NCI-H69 (cell line): ENCODE measurements at regions not wholly inside any gene's neighbourhood (a gene's known extent, or its start where the extent isn't known, plus 50 kb on each side); places are given as distances from the start of the nearest gene placed in this dataset.
"Not testable (repeated sequence)": the region's sequence is repeated elsewhere in the genome, so short reads cannot be mapped to it uniquely, and the experiment has no call there.

Experiments
- DNase-seq: peaks from one replicate; lab custom pipeline; 2025; lab: John Stamatoyannopoulos, UW

DNA sequence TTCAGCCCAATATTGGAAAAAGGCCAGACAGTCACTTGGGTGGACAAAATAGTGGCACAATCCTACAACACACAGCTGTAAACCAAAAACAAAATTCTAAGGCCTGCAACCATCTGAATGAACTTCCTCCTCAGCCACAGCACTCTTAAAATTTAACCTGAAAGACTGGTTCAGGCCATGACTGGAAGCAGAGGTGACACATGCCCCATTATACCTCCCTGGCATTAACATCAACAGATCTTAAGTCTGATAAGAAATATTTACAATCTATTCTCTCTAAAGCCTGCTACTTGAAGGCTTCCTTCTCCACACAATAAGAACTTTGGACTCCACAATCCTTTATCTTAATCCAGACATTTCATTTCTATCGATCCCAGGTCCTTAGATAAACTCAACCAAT lies 192.4 kb upstream of the LRP1B start:
- no peak for DNase-seq

DNA sequence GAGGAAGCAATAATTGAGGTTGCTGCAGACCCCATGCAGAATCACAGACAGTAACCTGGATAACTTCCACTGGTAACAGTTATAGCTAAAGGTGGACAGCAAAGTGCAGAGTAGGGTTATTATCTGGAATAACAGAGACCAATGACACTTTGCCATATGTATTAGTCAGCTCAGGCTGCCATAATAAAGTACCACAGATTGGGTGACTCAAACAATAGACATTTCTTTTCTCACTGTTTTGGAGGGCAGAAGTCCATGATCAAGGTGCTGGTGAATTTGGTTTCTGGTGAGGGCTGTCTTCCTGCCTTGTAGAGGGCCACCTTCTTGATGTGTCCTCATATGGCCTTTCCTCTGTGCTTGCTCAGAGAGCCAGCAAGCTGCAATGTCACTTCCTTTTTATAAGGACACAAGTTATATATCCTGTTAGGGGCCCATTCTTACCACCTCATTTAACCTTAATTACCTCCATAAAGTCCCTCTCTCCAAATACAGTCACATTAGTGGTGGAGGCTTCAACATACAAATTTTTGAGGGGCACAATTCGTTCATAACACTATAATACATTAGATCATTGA lies 191.0 kb upstream of the LRP1B start:
- no peak for DNase-seq

DNA sequence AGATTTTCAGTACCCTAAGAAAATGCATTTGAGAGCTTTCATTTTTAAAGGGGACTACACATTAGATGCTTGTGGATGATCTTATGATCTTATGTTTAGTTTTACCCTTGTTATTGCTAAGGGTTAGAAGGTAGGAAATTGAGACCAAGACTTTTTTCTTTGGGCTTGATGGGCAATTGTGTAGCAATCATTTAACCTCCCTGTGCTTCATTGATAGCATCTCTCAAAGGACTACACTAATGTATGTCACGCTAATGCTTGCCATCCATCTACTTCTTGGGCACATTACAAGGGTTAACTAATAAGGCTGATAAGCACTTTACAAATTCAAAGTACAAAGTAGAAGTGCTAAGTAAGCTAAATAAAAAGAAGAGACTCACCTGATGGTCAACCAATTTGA lies 189.3 kb upstream of the LRP1B start:
- no peak for DNase-seq

DNA sequence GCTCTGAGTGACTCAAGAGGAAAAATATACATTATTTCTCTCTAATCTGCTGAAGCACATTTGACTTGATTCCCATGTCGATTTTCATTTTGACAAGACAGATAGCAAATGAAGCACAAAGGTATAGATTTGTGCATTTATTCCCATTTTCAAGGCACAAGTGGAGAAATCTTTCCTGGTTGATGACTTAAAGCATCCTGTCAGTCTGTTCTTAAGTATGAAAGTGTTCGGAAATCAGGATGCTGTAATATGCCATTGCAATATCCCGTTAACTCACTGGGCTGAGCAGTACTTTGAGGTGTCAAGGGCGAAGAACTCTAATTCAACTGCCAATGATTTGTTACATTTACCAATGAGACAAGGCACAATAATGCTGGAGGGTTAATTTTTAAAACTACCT lies 185.2 kb upstream of the LRP1B start:
- DNase-seq = no peak

DNA sequence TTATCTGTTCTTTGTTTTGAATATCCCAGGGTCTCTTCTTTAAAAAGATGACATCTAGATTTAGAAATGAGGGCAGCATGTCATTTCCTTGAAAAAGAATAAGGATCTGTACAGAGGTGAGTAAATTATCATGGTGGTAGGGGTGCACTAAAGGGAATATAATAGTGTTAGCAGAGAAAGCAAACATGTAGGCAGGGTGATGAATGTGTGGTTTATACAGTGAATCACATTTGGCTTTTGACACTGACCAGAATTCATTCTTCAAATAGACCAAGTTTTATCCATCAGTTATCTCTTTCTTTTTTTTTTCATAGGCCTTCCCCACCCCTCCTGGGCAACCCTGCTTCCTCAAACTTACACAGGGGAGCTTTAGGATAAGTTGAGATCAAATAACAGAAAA lies 184.5 kb upstream of the LRP1B start:
- peak; percentile 9 for DNase-seq

DNA sequence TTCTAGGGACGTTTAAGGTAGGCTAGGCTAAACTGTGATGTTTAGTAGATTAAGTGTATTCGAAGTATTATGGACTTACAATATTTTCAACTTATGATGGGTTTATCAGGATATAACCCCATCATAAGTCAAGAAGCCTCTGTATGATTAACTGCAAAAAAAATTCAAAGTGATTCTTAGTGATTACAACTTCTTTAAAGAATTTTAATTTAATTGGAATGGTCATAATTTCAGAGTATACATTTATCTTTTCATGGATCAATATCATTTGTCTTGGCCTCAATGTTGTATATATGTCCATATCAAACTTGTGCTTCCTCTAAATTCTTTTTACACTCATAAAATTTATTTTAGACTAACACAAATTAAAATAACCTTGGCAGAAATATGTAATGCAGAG lies 183.3 kb upstream of the LRP1B start:
- DNase-seq = no peak

DNA sequence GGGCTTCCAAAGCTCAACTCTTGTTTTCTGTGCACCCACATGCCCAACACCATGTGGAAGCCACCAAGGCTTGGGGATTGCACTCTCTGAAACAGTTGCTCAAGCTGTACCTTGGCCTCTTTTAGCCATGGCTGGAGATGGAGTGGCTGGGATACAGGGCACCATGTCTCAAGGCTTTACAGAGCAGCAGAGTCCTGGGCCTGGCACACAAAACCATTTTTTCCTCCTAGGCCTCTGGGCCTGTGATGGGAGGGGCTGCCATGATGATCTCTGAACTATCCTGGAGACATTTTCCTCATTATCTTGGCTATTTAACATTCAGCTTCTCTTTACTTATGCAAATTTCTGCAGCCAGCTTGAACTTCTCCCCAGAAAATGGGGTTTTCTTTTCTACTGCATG lies 179.7 kb upstream of the LRP1B start:
- DNase-seq = no peak

DNA sequence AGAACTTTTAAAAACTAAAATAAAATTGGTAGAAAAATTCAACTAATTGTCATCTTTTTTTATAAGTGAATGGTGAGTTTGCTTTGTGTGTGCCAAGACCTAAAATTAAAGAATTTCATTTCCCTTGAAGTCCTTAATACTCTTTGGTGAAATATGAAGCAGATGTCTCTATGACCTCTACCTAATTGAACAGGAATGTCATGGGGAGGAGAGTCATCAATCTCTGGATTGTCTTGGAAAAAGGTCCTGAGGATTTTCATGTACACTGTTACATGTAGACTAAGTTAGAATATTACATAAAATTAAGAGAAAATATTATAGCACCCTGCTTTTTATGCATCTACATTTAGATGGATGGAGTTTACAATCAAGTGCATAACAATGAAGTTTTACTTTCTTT lies 177.9 kb upstream of the LRP1B start:
- no peak for DNase-seq

DNA sequence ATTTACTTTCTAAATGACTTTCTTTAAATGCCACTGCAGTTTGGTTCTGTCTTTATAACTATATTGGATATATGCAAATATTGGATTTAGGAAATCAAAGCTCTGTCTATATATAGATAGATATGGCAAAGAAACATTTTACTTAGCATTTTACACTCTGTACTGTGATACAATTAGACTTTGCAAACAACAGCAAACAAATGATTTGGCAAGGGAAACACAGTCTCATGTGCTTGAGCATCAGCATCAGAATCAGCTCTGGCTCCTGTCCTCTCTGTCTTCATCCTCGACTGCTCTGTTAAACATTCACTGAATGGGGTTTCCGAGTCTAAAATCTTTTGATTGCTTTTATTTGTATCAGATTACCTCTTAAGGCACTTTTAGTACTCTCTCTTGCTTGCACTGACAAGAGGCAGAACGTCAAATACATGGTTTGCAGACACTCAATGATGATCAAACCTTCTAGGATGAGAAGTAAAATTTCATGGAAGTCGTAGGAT lies 176.8 kb upstream of the LRP1B start:
- no peak for DNase-seq

DNA sequence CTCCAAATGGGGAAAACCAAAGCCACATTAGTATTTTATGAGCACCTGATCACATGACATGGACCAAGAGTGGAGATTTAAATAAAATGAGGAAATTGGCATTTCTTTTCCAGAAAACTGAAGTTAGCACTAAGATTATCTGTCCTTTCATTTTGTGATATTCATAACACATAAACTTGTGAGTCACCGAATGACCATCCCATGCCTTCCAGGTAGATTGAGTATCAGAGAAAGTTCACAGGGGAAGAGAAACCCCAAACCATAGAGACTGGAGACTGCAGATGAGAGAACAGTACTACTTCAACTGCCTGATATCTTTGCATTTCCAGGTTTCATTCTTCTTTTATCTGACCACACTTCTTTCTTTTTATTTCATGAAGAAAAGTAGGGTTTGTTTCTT lies 176.3 kb upstream of the LRP1B start:
- DNase-seq = no peak

DNA sequence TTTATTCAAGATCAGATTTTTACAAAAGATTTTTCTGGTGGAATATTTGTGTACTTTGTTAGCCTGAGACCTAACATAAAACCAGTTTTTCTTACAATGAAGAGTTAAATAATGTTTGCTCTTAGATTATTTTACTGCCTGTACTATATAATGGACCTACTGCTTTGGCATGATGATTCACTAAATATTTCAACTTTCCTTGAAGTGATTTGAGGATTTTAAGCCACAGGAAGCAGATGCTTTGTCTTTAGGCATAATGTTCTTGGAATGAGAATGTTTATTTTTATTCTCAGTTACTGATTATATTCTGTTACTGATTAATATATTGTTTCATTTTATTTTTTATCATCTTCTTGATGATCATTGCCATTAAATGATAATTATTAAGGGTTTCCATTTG lies 175.3 kb upstream of the LRP1B start:
- no peak for DNase-seq

DNA sequence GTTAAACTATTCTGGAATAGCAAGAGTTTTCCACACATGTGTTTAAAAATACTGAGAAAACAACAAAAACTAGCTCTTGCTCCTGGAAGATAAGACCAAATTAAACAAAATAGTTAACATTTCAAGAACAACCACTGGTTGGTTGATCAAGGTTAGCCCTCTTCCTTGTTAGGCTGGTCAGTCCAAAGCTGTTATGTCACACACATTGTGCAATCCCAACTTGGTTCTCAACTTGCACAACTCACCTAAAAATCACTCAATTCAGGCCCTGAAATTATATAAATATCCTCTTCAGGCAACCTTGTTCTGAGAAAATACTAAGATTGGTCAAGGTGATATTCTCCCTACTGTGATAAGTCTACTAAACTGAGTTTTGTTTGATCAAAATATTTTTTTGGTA lies 169.7 kb upstream of the LRP1B start:
- DNase-seq = no peak

DNA sequence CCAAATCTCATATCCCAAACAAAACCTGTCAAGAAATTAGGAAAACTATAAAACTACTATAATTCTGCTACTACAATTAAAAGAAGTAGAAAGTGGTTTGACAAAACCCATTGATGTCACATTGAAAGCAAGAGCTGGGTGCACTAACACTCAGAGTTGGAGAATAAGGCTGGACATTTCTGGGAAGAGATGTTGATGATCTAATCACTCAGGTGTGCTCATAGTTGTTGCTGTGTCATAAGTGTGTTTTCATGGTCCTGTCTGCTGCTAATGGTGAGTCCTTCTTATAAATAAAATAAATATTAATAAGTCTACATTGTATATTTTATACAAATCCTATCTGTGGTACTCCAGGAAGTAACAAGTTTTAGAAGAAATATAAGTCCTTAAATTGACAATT lies 168.2 kb upstream of the LRP1B start:
- DNase-seq = no peak

DNA sequence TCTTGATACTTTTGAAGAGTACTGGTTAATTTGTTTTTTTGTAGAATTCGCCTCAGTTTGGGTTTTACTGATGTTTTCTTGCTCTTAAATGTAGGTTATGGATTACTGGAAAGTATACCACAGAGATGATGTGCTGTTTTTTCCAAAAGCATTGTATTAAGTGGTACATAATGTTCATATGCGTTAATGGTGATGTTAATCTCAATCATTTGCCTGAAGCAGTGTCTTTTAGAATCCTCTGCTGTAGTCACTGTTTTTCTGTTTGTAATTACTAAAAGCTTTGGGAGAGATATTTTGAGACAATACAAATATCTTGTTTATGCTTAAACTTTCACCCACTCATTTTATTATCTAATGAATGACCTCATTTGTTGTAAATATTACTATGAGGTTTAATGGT lies 163.4 kb upstream of the LRP1B start:
- DNase-seq = no peak

DNA sequence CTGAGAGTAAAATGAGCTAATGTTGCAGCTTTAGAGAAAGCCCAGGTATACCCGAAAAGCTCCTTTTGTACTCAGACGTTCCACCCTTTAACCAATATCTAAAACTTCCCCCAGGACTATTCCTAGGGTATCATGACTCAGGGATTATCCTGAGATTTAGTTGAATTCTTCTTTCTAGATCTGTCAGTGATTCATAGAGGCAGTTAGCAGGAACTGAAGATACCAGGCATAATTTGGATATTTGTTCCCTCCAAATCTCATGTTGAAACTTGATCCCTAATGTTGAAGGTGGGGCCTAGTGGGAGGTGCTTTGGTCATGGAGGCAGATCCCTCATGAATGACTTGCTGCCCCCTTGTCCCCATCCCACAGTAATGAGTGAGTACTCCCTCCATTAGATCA lies 161.2 kb upstream of the LRP1B start:
- DNase-seq = no peak

DNA sequence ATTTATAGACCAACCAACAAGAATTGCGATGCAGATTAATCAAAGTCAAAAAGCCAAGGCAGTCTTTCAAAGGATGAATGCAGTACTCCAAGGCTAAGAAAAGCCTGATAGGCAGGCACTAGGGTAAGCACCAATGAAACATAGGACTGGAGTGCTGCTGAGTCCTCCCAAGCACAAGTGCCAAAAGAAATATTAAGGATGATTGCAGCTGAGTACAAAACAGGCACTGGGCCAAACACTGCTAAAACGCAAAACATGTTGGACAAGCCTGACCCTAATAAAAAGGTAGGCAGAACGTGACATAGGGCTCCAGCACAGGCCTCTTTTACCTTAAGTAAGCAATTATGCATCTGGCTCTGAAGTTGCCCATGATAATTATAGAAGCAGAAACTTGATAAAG lies 160.1 kb upstream of the LRP1B start:
- DNase-seq = peak; percentile 74

DNA sequence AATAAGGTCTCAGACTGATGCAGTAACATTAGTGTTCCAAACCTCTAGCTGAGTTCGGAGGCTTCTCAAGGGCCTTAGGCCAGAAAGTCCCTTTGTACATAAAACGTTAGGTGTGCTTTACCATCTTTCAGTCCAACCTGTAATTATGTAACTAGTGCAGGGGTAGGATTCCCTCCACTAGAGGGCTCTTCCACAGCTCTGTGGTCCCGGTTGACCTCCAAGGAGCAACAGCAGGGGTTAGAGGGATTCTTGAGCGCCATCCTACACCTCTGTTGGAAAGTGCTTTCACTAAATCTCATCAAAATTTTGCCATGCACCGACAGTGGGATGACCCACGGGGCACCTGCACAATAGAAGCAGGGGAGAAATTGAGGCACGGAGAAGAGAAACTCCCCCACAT lies 155.8 kb upstream of the LRP1B start:
- DNase-seq = peak; percentile 49

DNA sequence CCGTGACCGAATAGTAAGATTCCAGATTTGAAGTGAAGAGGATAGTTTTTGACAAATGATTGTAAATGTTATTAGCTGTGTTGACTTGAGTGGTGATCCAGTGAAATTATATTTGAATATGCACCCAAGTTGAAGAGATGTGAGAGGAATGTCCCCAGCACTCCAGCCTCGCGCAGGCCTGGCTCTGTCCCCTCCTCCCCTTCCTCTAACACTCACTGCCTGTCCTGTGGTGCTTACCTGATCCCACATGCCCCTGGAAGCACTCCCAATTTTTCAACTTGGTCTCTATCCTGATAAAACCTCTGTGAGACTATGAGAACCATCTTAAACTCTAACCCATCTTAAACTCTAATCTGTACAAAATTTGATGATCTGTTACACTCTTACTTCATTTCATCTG lies 154.7 kb upstream of the LRP1B start:
- DNase-seq = no peak

DNA sequence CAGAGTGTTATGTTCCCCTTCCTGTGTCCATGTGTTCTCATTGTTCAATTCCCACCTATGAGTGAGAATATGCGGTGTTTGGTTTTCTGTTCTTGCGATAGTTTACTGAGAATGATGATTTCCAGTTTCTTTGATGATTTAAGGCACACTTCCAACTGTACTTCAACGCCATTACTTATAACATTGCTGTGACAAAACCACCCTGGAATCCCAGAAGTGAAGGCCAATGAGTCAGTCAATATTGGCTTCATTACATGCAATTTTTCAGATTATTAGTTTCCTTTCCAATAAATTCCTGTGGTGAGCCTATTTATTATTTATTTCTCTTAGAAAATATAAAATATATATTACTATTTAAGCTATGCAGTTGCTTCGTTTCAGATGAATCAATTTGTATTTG lies 153.5 kb upstream of the LRP1B start:
- DNase-seq = not testable (repeated sequence)

DNA sequence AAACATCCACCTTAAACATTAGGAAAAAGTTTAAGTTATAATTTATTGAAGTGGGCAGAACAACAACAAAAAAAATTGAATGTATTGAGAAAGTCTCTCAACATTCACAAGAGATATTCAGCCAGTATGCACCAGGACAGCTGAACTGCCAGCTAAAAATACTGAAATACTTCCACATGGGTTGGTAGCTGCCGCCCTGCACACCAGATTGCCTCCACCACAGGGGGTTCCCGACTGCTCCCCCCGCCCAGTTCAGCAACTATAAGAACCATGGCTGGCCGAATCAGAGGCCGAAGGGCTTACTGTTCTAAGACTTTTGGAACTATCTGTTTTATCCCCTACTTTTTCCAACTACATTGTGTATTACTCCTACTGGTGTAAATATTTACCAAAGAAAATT lies 150.0 kb upstream of the LRP1B start:
- peak; percentile 3 for DNase-seq

DNA sequence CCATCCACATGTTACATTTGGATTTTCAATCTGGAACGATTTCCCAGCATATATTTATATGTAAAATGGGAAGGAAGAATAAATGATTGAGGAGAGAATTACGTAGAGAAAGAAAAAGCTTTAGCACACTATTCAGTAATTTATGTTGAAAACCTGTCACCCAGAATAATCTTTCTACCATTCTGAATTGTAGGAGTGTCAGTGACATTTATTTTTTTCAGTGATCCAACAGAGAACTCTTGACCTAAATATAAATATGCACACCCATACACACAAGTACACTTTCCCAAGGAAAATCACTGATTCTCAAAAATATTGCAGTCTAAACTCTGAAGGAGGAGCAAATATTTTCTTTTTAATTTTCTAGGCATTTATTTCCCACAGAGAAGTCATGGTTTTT lies 140.2 kb upstream of the LRP1B start:
- DNase-seq = no peak

DNA sequence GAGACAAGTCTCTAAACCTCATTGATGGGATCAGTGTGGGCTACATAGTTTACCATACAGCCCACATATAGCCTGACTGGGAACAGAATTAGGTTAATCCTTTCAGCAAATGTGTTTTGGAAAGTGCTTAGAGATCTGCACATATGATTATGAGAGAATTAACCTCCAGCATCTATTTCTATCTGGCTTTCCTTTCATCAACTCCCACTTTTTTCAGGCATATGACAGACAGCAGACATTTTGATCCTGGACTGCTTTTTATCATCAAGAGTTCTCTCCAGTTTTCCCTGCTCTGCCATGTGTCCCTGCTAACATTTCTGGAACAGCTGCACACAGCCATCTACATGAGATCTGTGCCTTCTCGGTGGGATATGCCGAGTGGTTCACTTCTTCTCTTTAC lies 139.5 kb upstream of the LRP1B start:
- no peak for DNase-seq

DNA sequence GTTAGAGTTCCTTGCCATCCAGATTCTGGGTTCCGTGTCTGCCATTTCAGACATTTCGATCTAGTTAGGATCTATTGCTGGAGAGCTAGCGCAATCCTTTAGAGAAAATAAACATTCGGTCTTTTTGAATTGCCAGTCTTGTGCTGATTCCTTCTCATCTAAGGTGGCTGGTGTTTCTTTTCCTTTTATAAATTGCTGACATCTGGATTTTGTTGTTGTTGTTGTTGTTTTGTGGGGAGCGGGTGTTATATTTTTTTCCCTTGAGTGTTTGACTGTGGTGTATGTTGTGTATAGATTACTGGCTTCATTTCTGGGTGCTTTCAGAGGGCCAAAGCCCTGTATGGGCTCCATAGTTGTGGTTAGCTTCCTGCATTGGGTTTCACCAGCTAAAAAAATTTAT lies 128.5 kb upstream of the LRP1B start:
- DNase-seq = no peak

DNA sequence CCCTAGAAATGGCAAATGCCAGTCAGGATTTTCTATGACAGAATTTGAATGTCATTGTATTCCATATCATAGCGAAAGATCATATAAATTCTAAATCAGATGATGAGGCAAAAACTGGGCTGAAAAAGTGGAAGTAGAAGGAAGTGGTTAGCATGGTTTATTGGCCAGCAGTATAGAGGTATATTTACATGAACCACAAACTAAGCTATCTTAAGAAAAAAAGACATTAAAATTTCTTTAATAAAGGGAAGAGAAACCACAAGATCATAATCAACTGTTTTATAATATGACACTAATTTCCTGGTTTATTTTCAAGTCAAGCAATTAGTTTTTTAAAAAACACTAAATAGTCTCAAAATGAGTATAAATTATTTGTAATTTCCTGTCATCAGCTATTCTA lies 123.2 kb upstream of the LRP1B start:
- DNase-seq = no peak

DNA sequence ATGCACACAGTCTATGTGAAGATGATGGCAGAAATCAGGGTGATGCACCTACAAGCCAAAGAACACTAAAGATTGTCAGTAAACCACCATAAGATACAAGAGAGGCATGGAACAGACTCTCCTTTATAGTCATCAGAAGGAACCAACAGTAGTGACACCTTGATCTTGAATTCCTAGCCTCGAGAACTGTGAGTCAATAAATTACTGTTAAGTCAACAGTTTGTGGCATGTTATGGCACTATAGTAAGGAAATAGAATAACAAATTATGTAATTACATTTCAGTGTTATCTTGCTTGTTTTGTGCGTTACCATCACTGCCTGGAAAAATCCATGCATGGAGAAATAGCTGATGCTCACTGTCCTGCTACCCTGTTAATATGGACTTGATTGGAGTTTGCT lies 110.2 kb upstream of the LRP1B start:
- DNase-seq = no peak
